ENCODE measurements at regions not wholly inside any gene's neighbourhood (a gene's known extent, or its start where the extent isn't known, plus 50 kb on each side); places are given as distances from the start of the nearest gene placed in this dataset.

DNA sequence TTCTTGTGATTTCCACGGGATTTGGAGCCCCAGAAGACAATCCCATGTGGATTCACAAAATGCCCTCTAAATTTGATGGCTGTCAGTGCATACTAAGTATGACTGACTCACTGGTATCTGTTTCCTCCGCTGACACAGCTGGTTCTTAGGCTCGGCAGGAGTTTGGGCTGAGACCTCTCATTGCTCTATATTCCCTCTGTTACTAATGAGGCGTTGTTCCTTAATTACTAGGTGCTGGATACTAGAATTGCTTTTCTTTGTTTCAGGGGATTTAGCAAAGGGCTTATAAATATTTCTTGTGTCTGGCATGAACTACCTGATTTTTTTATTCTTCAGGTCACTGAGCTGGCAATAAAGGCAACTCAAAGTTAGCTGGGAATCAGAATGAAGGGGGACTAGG lies 53.2 kb upstream of the EHF start:
- TF ChIP-seq CREB1 (IDR thresholded peaks at IDR 0.05; ENCODE audit: low read depth) (no peak), TAF1 (IDR thresholded peaks at IDR 0.05; ENCODE audit: low read depth) (no peak), RAD21 (IDR thresholded peaks at IDR 0.05; ENCODE audit: low read depth) (no peak), TEAD4 (IDR thresholded peaks at IDR 0.05) (peak; percentile 67), EGR1 (IDR thresholded peaks at IDR 0.05) (no peak), NFIC (IDR thresholded peaks at IDR 0.05) (peak; percentile 84), ZBTB7A (IDR thresholded peaks at IDR 0.05; ENCODE audit: low read depth) (no peak)
- TF ChIP-seq, protein P1, sequence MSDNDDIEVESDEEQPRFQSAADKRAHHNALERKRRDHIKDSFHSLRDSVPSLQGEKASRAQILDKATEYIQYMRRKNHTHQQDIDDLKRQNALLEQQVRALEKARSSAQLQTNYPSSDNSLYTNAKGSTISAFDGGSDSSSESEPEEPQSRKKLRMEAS (IDR thresholded peaks at IDR 0.05) = peak; percentile 40; the same call in 1 of the 2 replicates
- TF ChIP-seq, protein P2, sequence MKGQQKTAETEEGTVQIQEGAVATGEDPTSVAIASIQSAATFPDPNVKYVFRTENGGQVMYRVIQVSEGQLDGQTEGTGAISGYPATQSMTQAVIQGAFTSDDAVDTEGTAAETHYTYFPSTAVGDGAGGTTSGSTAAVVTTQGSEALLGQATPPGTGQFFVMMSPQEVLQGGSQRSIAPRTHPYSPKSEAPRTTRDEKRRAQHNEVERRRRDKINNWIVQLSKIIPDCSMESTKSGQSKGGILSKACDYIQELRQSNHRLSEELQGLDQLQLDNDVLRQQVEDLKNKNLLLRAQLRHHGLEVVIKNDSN (IDR thresholded peaks at IDR 0.05) = no peak
